ENCODE measurements at regions not wholly inside any gene's neighbourhood (a gene's known extent, or its start where the extent isn't known, plus 50 kb on each side); places are given as distances from the start of the nearest gene placed in this dataset.

- no peak for TF ChIP-seq CTCF (IDR thresholded peaks at IDR 0.05; ENCODE audit: low read depth, low read length)
- TF ChIP-seq POLR2A (IDR thresholded peaks at IDR 0.05; ENCODE audit: extremely low read depth, insufficient read length) = no peak
Observed at GRCh38 chrX:35722128-35722527, 76.0 kb upstream of the MAGEB16 start.

Measured in NB4 (cell line).